B cell (primary cell): ENCODE measurements at regions not wholly inside any gene's neighbourhood (a gene's known extent, or its start where the extent isn't known, plus 50 kb on each side); places are given as distances from the start of the nearest gene placed in this dataset.

Experiments used
- CTCF ChIP-seq: fragments of 200-600 bp; IDR thresholded peaks from one replicate; pipeline ENCODE4 v1.8.0; 2022; ENCODE audit warnings: antibody characterized with exemption, mild to moderate bottlenecking
- EZH2 ChIP-seq: IDR thresholded peaks from 2 replicates; pipeline ENCODE4 v1.6.1; 2012; ENCODE audit warnings: borderline replicate concordance, low read depth, mild to moderate bottlenecking, moderate library complexity, low read length; ENCODE audit not compliant: insufficient read depth, poor library complexity, severe bottlenecking

GRCh38 chr7:125059861-125060456, 130.3 kb upstream of the POT1 start:
- TF ChIP-seq CTCF (no peak), EZH2 (no peak)
